Testis (tissue), 2 donors: ENCODE measurements at regions not wholly inside any gene's neighbourhood (a gene's known extent, or its start where the extent isn't known, plus 50 kb on each side); places are given as distances from the start of the nearest gene placed in this dataset.

ENCODE experiments used
- CTCF ChIP-seq, 3 experiments: fragments of 450-650 bp in 2 of 3; fragments of 200-600 bp in 1 of 3; sonication (generic) in 1 of 3; IDR thresholded peaks; one replicate each; pipeline ENCODE4 v1.5.1; 2016 to 2019; ENCODE audit warnings: antibody characterized with exemption in 3 of 3, mild to moderate bottlenecking in 2 of 3, moderate library complexity in 1 of 3
- POLR2A ChIP-seq: fragments of 450-650 bp; IDR thresholded peaks from one replicate; pipeline ENCODE4 v1.6.1; 2017; ENCODE audit warnings: antibody characterized with exemption, mild to moderate bottlenecking, moderate library complexity

- TF ChIP-seq POLR2A (no peak), CTCF (IDR thresholded peaks at IDR 0.05) (no peak)
Measured at GRCh38 chr16:79842197-79842596, 241.7 kb upstream of the MAF start.
